Ovary (tissue), 3 donors: ENCODE measurements at regions not wholly inside any gene's neighbourhood (a gene's known extent, or its start where the extent isn't known, plus 50 kb on each side); places are given as distances from the start of the nearest gene placed in this dataset.

Source experiments
- CTCF ChIP-seq, 3 donors: fragments of 450-650 bp in 2 of 3; fragments of 200-600 bp in 1 of 3; IDR thresholded peaks; one replicate each; pipeline versions ENCODE4 v1.5.1 to v1.8.0; 2016 to 2022; ENCODE audit warnings: antibody characterized with exemption in 3 of 3, mild to moderate bottlenecking in 1 of 3
- EP300 ChIP-seq: sonication (generic); formaldehyde crosslinking; IDR thresholded peaks from one replicate; pipeline ENCODE4 v1.6.1; 2017; ENCODE audit warnings: antibody characterized with exemption
- POLR2A ChIP-seq: fragments of 450-650 bp; IDR thresholded peaks from one replicate; pipeline ENCODE4 v1.6.1; 2017; ENCODE audit warnings: antibody characterized with exemption, mild to moderate bottlenecking, moderate library complexity
- donor health status: DM: no; HTN: no; CAD: no.

GRCh38 chr4:11543706-11544105 lies 115.0 kb upstream of the HS3ST1 start:
- no peak for TF ChIP-seq CTCF (IDR thresholded peaks at IDR 0.05)
- TF ChIP-seq POLR2A: no peak
- TF ChIP-seq EP300: no peak
